Lower leg skin (tissue), 4 donors: ENCODE measurements at regions not wholly inside any gene's neighbourhood (a gene's known extent, or its start where the extent isn't known, plus 50 kb on each side); places are given as distances from the start of the nearest gene placed in this dataset.
A peak's percentile ranks its signal among the peaks of the same experiment; 100 is the strongest.
"Not testable (repeated sequence)": the region's sequence is repeated elsewhere in the genome, so short reads cannot be mapped to it uniquely, and the experiment has no call there.

Experiments used
- DNase-seq, 2 donors: peaks; one replicate each; pipeline ENCODE4 v3.0.0-alpha.2; 2019; ENCODE audit warnings: low spot score in 2 of 2
- H3K4me3 ChIP-seq: fragments of 200-600 bp; sonication (generic); 2 replicates; pipeline ENCODE4 v1.5.1; 2017; ENCODE audit warnings: mild to moderate bottlenecking, low read depth; ENCODE audit not compliant: poor library complexity, severe bottlenecking
- POLR2A ChIP-seq, 2 donors: fragments of 450-650 bp; IDR thresholded peaks; one replicate each; pipeline ENCODE4 v1.6.1; 2016 to 2017; ENCODE audit warnings: antibody characterized with exemption in 2 of 2, mild to moderate bottlenecking in 1 of 2, moderate library complexity in 1 of 2
- WGBS, 2 donors: methylation state at CpG; one replicate each; pipeline ENCODE4 v1.1.5; 2018; 5-methylcytosine and 5-hydroxymethylcytosine counted together
- intact Hi-C: fragments of 100-400 bp; cut with DNase I; formaldehyde crosslinking; loops from one replicate; pipeline ENCODE4 v1.15.0; 2023; ENCODE audit warnings: low total_unique reads
- TF ChIP-seq, protein P1 (sequence below), 3 donors: fragments of 450-650 bp; IDR thresholded peaks; one replicate each; pipeline ENCODE4 v1.5.1; 2016; ENCODE audit warnings: antibody characterized with exemption in 3 of 3, mild to moderate bottlenecking in 3 of 3, moderate library complexity in 2 of 3

DNA sequence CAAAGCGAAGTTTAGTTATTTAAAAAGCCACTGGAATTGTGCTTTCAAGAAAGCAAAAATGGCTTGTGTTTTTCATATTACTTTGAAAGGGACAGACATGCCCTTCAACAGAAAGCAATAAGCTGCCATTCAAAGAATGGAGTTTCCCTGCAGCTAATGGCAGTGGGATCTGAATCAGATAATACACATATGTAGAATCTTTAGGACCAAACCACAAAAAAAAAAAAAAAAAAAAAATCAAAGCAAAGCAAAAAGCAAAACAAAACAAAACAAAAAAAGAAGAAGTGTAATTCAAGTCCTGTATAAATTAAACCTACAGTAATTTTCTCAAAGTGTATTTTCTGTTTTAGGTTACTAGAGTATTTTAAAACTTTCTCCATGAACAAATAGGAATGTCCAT is 63.6 kb upstream of the ZNF217 start:
- H3K4me3 ChIP-seq, result no peak overlapping the region
- intact Hi-C loops, result no loop called here
- TF ChIP-seq POLR2A (IDR thresholded peaks at IDR 0.05), result no peak
- TF ChIP-seq, protein P1, sequence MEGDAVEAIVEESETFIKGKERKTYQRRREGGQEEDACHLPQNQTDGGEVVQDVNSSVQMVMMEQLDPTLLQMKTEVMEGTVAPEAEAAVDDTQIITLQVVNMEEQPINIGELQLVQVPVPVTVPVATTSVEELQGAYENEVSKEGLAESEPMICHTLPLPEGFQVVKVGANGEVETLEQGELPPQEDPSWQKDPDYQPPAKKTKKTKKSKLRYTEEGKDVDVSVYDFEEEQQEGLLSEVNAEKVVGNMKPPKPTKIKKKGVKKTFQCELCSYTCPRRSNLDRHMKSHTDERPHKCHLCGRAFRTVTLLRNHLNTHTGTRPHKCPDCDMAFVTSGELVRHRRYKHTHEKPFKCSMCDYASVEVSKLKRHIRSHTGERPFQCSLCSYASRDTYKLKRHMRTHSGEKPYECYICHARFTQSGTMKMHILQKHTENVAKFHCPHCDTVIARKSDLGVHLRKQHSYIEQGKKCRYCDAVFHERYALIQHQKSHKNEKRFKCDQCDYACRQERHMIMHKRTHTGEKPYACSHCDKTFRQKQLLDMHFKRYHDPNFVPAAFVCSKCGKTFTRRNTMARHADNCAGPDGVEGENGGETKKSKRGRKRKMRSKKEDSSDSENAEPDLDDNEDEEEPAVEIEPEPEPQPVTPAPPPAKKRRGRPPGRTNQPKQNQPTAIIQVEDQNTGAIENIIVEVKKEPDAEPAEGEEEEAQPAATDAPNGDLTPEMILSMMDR (IDR thresholded peaks at IDR 0.05), result no peak
- 76 to 81% methylated on average over 1 of the region's 1 CpG for WGBS, 2 donors
- DNase-seq, result no peak

DNA sequence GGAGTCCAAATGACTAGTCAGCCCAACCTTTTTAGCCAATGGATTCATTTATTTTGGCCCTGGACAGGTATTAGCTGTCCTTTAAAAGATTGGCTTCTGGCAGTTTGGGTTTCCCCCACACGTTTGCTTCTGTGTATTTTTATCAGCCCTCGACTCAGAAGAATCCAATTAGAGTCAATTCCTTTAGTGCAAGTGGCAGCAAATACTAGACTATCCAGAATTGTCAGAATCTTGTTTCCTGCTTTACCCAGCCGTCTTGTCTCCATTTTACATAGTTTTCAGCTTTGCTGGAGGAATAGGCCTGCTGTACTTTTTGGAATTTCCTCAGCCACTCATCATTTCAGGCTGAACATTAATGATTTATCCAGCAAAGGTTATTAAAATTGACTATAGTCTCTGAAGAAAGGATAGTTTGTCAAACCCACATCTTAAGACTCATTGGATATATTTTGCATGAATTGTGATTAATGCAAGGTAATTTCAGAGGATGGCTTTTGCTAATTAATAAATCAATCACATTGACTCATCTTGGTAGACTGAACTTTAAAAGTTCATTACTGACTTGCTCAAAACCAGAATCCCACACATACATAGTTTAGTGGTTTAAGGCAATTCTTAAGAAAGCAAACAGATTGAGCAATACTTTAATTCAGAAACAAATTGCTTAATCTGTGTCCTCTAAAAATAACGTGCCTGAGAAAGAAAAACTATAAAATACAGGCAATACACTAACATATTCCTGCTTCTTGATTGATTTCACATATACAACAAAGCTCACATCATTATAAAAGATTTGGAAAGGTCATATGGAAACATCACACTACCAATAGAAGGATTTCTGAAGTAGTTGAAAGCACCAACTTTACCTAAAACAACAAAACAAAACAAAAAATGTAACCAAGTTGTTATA is 62.9 kb upstream of the ZNF217 start:
- WGBS, 2 donors, result 30% methylated on average over 4 of the region's 4 CpGs
- H3K4me3 ChIP-seq, result no peak overlapping the region
- TF ChIP-seq, protein P1 (IDR thresholded peaks at IDR 0.05), result no peak
- no peak for TF ChIP-seq POLR2A (IDR thresholded peaks at IDR 0.05)
- intact Hi-C loops, result no loop called here
- DNase-seq, result peak in 1 of 2 donors; percentile 45

DNA sequence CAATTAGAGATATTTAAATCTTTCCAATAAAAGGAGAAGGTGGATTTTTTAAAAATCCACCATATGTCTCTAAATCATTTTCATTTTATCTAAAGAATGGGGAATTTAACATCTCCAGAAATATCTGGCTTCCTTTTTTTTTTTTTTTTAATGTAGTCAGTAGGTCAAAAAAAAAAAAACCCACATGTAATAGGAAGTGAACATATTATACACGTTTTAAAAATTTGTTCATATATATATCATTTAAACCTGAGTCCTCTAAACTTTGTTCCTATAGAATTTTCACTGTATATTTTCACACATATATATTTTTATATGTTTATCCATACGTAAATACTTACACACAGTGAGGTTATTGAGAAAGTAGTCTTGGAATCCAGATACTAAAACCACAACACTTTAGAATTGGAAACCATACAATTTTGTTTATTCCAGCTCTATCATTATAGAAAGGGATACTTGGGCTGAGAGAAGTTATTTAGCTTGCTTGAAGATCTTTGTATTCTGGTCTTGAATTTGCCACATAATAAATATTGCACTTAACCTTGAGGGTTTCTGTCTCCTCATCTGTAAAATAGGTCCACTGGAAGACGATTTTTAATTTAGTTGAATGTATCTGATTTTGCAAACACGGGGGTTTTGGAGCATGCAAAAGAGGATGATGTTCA is 62.1 kb upstream of the ZNF217 start:
- TF ChIP-seq, protein P1 (IDR thresholded peaks at IDR 0.05), result no peak
- TF ChIP-seq POLR2A (IDR thresholded peaks at IDR 0.05), result no peak
- no peak overlapping the region for H3K4me3 ChIP-seq
- WGBS, 2 donors, result 49 to 56% methylated on average over 4 of the region's 4 CpGs
- intact Hi-C loops, result no loop called here
- no peak for DNase-seq

DNA sequence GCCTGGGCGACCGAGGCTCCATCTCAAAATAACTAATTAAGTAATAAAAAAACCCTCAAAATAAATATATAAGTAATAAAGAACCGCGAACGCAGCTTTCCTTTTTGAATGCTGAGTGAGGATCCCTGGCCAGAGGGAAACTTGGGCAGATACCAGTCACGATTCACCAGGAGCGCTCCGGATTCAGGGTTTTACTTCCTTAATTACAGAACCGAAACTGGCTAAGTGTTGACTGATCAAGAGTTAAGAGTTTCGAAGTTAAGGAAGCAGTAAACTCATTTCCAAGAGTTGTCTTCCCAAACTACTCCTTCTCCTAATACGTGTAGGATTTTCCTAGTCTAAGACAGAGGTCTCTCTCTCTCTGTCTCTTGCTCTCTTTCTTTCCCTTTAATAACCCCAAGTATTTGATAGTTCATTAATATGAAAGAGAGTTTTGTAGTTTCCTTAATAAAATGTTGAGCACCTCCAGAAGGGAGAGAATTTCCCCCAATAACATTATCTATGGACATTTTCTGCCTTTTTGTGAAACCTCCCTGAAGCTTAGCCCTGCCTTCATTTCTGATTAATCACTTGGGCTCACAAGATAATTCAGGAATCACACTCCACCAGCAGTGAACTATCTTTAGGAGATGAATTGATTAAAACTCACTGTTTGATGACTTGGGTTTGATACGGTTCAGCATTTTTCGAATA is 61.4 kb upstream of the ZNF217 start:
- intact Hi-C loops, result no loop called here
- 41 to 54% methylated on average over 13 of the region's 13 CpGs for WGBS, 2 donors
- no peak overlapping the region for H3K4me3 ChIP-seq
- TF ChIP-seq POLR2A (IDR thresholded peaks at IDR 0.05), result no peak
- TF ChIP-seq, protein P1 (IDR thresholded peaks at IDR 0.05), result no peak
- peak; percentile 39 to 82 for DNase-seq

DNA sequence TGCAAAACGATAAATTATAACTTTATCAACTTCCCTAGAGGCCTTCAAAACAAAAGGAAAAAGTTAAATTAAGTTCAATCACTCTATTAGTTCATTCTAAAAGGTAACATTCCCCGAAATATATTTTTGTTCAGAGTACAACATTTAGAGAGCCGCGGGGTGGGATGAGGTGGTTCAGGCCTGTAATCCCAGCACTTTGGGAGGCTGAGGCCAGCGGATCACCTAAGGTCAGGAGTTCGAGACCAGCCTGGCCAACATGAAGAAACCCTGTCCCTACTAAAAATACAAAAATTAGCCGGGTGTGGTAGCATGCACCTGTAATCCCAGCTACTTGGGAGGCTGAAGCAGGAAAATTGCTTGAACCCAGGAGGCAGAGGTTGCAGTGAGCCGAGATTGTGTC is 60.9 kb upstream of the ZNF217 start:
- 78 to 86% methylated on average over 8 of the region's 8 CpGs for WGBS, 2 donors
- intact Hi-C loops, H3K4me3 ChIP-seq: not testable (repeated sequence)
- DNase-seq, result peak in 1 of 2 donors; percentile 74
